BLaER1 (cell line): ENCODE measurements at regions not wholly inside any gene's neighbourhood (a gene's known extent, or its start where the extent isn't known, plus 50 kb on each side); places are given as distances from the start of the nearest gene placed in this dataset.

ENCODE experiments used
- H3K27ac ChIP-seq: shearing (Covaris generic); formaldehyde crosslinking; 2 replicates; pipeline ENCODE4 v1.8.1; 2022
- H3K27me3 ChIP-seq: shearing (Covaris generic); formaldehyde crosslinking; 2 replicates; pipeline ENCODE4 v1.8.1; 2022
- H3K36me3 ChIP-seq: shearing (Covaris generic); formaldehyde crosslinking; 2 replicates; pipeline ENCODE4 v1.8.1; 2022
- H3K4me1 ChIP-seq: shearing (Covaris generic); formaldehyde crosslinking; 2 replicates; pipeline ENCODE4 v1.8.1; 2022
- H3K4me2 ChIP-seq: shearing (Covaris generic); formaldehyde crosslinking; 2 replicates; pipeline ENCODE4 v1.8.1; 2022
- H3K4me3 ChIP-seq: shearing (Covaris generic); formaldehyde crosslinking; 2 replicates; pipeline ENCODE4 v1.8.1; 2022
- H3K9ac ChIP-seq: shearing (Covaris generic); formaldehyde crosslinking; 2 replicates; pipeline ENCODE4 v1.8.1; 2022
- H3K9me3 ChIP-seq: shearing (Covaris generic); formaldehyde crosslinking; 2 replicates; pipeline ENCODE4 v1.8.1; 2022
- H4K20me1 ChIP-seq: shearing (Covaris generic); formaldehyde crosslinking; 2 replicates; pipeline ENCODE4 v1.8.1; 2022
- Cebpa-rat ChIP-seq: shearing (Covaris generic); IDR thresholded peaks from 2 replicates; pipeline ENCODE4 v1.8.1; 2022

GRCh38 chr1:4269330-4269729 is 369.3 kb upstream of the C1orf174 start:
- no peaks in the 10 kb centered on the region for H3K27me3 ChIP-seq
- H4K20me1 ChIP-seq: no peaks in the 10 kb centered on the region; the same call in 1 of the 2 replicates
- no peak overlapping the region for H3K4me2 ChIP-seq
- peaks cover 19% of the 10 kb centered on the region for H3K4me1 ChIP-seq
- H3K9me3 ChIP-seq: no peaks in the 10 kb centered on the region
- TF ChIP-seq Cebpa-rat: no peak
- H3K4me3 ChIP-seq: no peak overlapping the region
- no peak overlapping the region for H3K27ac ChIP-seq
- no peaks in the 10 kb centered on the region for H3K36me3 ChIP-seq
- H3K9ac ChIP-seq: no peak overlapping the region

GRCh38 chr1:4269952-4270570 is 370.0 kb upstream of the C1orf174 start:
- Histone ChIP-seq H3K4me3 (no peak overlapping the region), H3K4me2 (no peak overlapping the region), H4K20me1 (no peaks in the 10 kb centered on the region; the same call in 1 of the 2 replicates), H3K4me1 (peaks cover 19% of the 10 kb centered on the region), H3K27me3 (no peaks in the 10 kb centered on the region), H3K9ac (no peak overlapping the region), H3K9me3 (no peaks in the 10 kb centered on the region), H3K27ac (no peak overlapping the region), H3K36me3 (no peaks in the 10 kb centered on the region)
- no peak for TF ChIP-seq Cebpa-rat

DNA sequence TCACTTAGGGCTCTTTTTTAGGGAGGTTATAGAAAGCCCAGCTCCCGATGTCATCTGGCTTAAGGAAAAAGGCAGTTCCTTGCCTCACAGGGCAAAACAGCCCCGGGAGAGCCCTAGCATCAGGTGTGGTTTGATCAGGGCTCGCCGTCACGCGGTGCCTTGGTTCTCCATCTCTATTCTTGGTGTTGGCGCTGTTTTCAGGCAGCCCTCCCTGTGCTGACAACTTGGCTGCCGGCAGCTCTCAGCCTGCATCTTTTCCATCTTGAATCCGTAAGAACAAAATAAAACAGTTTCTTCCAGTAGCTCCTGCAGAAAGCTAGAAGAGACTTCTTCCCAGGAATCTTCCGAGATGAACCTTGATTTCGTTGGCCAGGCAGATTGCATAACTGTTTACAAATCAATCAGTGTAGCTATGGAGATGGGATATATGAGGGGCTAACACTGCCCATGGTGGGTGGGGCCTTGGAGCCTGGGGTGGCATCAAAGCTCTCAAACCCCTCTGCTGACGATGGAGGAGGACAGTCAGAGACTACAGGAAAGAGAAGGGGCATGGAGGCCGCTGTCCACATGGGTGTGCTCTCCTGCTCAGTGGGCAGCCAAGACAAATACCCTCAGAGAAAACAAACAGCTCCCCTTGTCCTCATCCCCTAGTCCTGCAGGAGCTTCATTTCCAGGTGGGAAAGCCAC is 370.7 kb upstream of the C1orf174 start:
- H3K4me3 ChIP-seq: no peak overlapping the region
- no peak for TF ChIP-seq Cebpa-rat
- H3K36me3 ChIP-seq: no peaks in the 10 kb centered on the region
- H3K9me3 ChIP-seq: peaks cover 4% of the 10 kb centered on the region; the same call in 1 of the 2 replicates
- no peaks in the 10 kb centered on the region; the same call in 1 of the 2 replicates for H4K20me1 ChIP-seq
- no peak overlapping the region for H3K4me2 ChIP-seq
- H3K27me3 ChIP-seq: no peaks in the 10 kb centered on the region
- no peak overlapping the region for H3K27ac ChIP-seq
- H3K4me1 ChIP-seq: peaks cover 15% of the 10 kb centered on the region
- no peak overlapping the region for H3K9ac ChIP-seq

DNA sequence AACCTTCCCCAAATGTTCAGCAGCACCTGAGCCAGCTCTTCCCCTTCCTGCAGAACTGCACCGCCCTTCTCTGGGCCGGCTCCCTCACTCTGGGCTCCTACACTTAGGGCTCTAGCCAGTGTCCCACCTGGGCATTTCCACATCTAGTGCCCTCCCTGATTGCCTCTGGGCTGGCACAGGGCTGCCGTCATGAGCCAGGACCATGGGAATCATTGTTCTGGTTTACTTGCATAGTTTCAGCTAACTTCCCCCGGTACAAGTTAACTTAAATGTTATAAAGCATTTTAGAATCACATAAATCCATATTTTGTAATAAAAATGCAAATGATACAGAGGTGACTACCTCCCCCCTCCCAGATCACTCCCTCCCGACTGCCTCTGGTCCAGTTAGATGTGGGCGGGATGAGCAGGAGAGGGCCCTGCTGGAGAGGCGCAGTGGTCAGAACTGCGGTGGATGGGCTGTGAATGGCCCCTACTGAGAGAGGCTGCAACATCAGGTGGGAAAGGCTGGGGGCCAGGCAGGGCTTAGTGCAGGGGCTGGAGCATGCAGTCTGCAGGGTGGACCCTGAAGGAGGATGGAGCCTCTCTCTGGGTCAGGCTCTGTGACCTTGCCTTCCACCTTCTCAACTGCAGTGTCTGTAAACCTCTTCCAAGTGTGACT is 371.4 kb upstream of the C1orf174 start:
- peaks cover 4% of the 10 kb centered on the region; the same call in 1 of the 2 replicates for H3K9me3 ChIP-seq
- no peak overlapping the region for H3K27ac ChIP-seq
- peaks cover 12% of the 10 kb centered on the region for H3K4me1 ChIP-seq
- H3K9ac ChIP-seq: no peak overlapping the region
- H4K20me1 ChIP-seq: no peaks in the 10 kb centered on the region; the same call in 1 of the 2 replicates
- TF ChIP-seq Cebpa-rat: no peak
- no peak overlapping the region for H3K4me3 ChIP-seq
- no peak overlapping the region for H3K4me2 ChIP-seq
- no peaks in the 10 kb centered on the region for H3K36me3 ChIP-seq
- H3K27me3 ChIP-seq: no peaks in the 10 kb centered on the region

DNA sequence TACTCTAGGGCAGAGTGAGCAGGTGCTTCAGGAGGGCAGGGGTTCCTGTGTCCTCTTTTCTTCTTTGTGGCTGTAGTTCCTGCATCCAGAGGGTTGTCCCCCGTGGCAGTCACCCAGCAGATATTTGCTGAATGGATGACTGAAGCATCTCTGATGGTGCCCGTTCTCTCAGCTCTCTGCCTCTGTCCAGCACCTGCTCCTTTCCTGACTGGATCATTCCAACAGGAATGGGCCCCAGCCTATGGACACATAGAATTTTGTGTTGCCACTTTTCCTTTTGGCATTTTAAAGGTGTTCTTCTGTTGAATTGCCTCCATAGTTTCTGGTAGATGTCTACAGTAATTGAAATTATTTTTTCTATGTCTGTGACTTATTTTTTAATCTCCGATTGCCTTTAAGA is 372.5 kb upstream of the C1orf174 start:
- Histone ChIP-seq H3K4me1 (peaks cover 5% of the 10 kb centered on the region), H3K9ac (no peak overlapping the region), H3K4me3 (no peak overlapping the region), H3K36me3 (no peaks in the 10 kb centered on the region), H3K27me3 (no peaks in the 10 kb centered on the region), H3K4me2 (no peak overlapping the region), H3K9me3 (peaks cover 11% of the 10 kb centered on the region; the same call in 1 of the 2 replicates), H3K27ac (no peak overlapping the region), H4K20me1 (no peaks in the 10 kb centered on the region; the same call in 1 of the 2 replicates)
- no peak for TF ChIP-seq Cebpa-rat

GRCh38 chr1:4273243-4273642 is 373.2 kb upstream of the C1orf174 start:
- H3K36me3 ChIP-seq: no peaks in the 10 kb centered on the region
- H3K4me2 ChIP-seq: no peak overlapping the region
- H3K27me3 ChIP-seq: no peaks in the 10 kb centered on the region
- peaks cover 14% of the 10 kb centered on the region; the same call in 1 of the 2 replicates for H3K9me3 ChIP-seq
- no peak overlapping the region for H3K4me3 ChIP-seq
- no peak for TF ChIP-seq Cebpa-rat
- H3K4me1 ChIP-seq: no peaks in the 10 kb centered on the region
- H4K20me1 ChIP-seq: no peaks in the 10 kb centered on the region; the same call in 1 of the 2 replicates
- no peak overlapping the region for H3K27ac ChIP-seq
- H3K9ac ChIP-seq: no peak overlapping the region

DNA sequence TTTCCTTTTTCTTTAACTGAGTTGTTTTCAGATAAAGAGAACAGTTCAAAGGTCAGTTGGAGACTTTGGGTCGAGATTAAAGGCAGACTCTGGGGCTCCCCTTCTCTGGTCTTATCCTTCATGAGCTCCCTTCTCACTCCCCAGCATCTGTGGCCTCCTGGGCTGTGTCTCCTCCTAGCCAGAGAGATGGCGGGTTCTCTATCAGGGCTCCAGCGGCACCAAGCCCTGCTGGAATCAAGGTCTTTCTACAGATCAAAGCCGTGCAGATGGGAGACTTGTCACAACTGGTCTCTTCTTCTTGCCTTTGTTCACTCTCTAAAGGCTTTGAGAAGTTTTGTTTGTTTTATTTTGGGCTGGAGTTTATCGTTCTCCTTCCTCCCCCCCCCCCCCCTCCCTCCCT is 373.7 kb upstream of the C1orf174 start:
- Histone ChIP-seq H3K9me3 (peaks cover 14% of the 10 kb centered on the region; the same call in 1 of the 2 replicates), H3K36me3 (no peaks in the 10 kb centered on the region), H3K4me1 (no peaks in the 10 kb centered on the region), H3K4me2 (no peak overlapping the region), H3K9ac (no peak overlapping the region), H3K27ac (no peak overlapping the region), H3K27me3 (no peaks in the 10 kb centered on the region), H3K4me3 (no peak overlapping the region), H4K20me1 (no peaks in the 10 kb centered on the region; the same call in 1 of the 2 replicates)
- TF ChIP-seq Cebpa-rat: no peak

DNA sequence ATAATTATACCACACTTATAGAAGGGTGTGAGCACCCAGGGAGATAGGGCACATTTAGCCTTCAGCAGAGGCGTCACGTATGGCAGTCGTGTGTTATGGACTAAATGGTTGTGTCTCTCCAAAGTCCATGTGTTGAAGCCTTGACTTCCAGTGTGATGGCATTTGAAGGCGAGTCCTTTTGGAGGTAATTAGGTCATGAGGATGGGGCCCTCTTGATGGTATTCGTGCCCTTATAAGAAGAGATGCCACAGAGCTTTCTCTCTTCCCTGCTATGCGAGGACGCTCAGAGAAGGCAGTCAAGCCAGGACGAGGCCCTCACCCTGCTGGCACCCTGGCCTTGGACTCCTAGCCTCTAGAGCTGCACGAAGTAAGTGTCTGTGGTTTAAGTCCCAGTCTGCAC is 375.0 kb upstream of the C1orf174 start:
- H3K36me3 ChIP-seq: no peaks in the 10 kb centered on the region
- no peaks in the 10 kb centered on the region for H3K4me1 ChIP-seq
- no peaks in the 10 kb centered on the region; the same call in 1 of the 2 replicates for H4K20me1 ChIP-seq
- H3K9ac ChIP-seq: no peak overlapping the region
- no peak overlapping the region for H3K4me3 ChIP-seq
- H3K4me2 ChIP-seq: no peak overlapping the region
- TF ChIP-seq Cebpa-rat: no peak
- no peak overlapping the region for H3K27ac ChIP-seq
- H3K9me3 ChIP-seq: peaks cover 14% of the 10 kb centered on the region; the same call in 1 of the 2 replicates
- H3K27me3 ChIP-seq: no peaks in the 10 kb centered on the region

DNA sequence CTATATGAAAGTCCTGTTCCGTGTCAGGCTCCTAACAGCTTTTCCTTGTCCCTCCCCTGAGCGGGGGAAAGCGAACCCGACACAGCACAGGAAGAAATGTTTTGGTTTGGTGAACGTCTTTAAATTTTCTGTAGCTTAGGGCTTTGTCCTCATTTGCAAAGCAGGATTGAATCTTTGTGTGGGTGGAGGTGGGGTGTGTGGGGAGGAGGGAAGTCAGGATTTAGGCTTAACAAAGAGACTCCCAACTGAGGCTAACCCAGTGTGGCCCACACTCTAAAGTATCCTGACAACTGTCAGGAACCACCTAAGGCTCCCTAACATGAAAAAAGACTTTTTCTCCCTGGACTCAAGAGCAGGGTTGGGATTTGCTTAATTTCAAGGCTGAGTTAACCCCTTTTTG is 376.2 kb upstream of the C1orf174 start:
- H3K4me1 ChIP-seq: no peaks in the 10 kb centered on the region
- no peak overlapping the region for H3K9ac ChIP-seq
- no peaks in the 10 kb centered on the region for H3K27me3 ChIP-seq
- no peak overlapping the region for H3K27ac ChIP-seq
- no peaks in the 10 kb centered on the region for H4K20me1 ChIP-seq
- TF ChIP-seq Cebpa-rat: no peak
- H3K4me3 ChIP-seq: no peak overlapping the region
- H3K4me2 ChIP-seq: no peak overlapping the region
- peaks cover 14% of the 10 kb centered on the region; the same call in 1 of the 2 replicates for H3K9me3 ChIP-seq
- H3K36me3 ChIP-seq: no peaks in the 10 kb centered on the region

- H3K27me3 ChIP-seq: no peaks in the 10 kb centered on the region
- H3K27ac ChIP-seq: no peak overlapping the region
- H3K4me3 ChIP-seq: no peak overlapping the region
- H4K20me1 ChIP-seq: no peaks in the 10 kb centered on the region
- no peak overlapping the region for H3K9ac ChIP-seq
- H3K4me1 ChIP-seq: no peaks in the 10 kb centered on the region
- peaks cover 16% of the 10 kb centered on the region for H3K9me3 ChIP-seq
- no peak overlapping the region for H3K4me2 ChIP-seq
- TF ChIP-seq Cebpa-rat: no peak
- H3K36me3 ChIP-seq: no peaks in the 10 kb centered on the region
Observed at GRCh38 chr1:4277598-4277997, 376.8 kb upstream of the AJAP1 start.
